ENCODE measurements at regions not wholly inside any gene's neighbourhood (a gene's known extent, or its start where the extent isn't known, plus 50 kb on each side); places are given as distances from the start of the nearest gene placed in this dataset.
A peak's percentile ranks its signal among the peaks of the same experiment; 100 is the strongest.

DNA sequence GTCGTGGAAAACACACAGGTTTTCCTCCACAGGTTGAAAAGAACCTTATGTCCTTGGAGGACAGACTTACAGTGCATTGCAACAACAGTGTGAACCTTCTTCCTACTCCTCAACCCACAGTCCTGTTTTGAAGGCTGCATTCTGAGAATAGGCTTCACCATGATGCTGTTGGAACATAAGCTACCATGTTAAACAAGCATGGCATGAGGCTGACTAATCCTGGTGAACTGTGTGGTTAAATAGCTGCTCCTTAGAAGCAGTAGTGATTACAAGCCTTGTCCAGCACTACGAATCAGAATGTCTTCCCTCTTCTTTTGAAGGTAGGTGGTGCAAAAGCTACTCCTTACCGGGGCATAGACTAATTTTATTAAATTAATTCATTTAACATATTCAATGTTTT lies 368.5 kb upstream of the EPHA7 start:
- Histone ChIP-seq H3F3A (ENCODE audit: insufficient read depth, low read length) (no peaks in the 10 kb centered on the region), H3K79me2 (ENCODE audit: low read length) (no peaks in the 10 kb centered on the region), H3K4me3 (ENCODE audit: low read length) (no peak overlapping the region), H3K4me2 (ENCODE audit: low read depth, low read length) (no peak overlapping the region), H3K27ac (ENCODE audit: low read length) (no peak overlapping the region), H3K27me3 (replicated peaks; ENCODE audit: insufficient read depth, low read length) (no peaks in the 10 kb centered on the region), H3K36me3 (replicated peaks; ENCODE audit: insufficient read depth, low read length) (no peaks in the 10 kb centered on the region), H3K4me1 (ENCODE audit: low read length) (no peaks in the 10 kb centered on the region), H2AFZ (ENCODE audit: low read length) (no peak overlapping the region), H3K9me2 (replicated peaks; ENCODE audit: insufficient read depth, low read length) (no peaks in the 10 kb centered on the region), H3K9me3 (replicated peaks; ENCODE audit: insufficient read depth, low read length) (no peaks in the 10 kb centered on the region), H4K20me1 (ENCODE audit: insufficient read depth, low read length) (no peaks in the 10 kb centered on the region), H3K9ac (ENCODE audit: low read length) (no peak overlapping the region)
- no peak for TF ChIP-seq EZH2phosphoT487 (IDR thresholded peaks at IDR 0.05; ENCODE audit: low read length)
- no peak for TF ChIP-seq EZH2 (optimal IDR thresholded peaks at IDR 0.05; ENCODE audit: low read depth, low read length)
- no peak for TF ChIP-seq CTCF (IDR thresholded peaks at IDR 0.05; ENCODE audit: low read length)
- DNase-seq, result no peak

GRCh38 chr6:93786474-93787330 lies 367.3 kb upstream of the EPHA7 start:
- H3K27me3 ChIP-seq (replicated peaks; ENCODE audit: insufficient read depth, low read length), result no peaks in the 10 kb centered on the region
- no peaks in the 10 kb centered on the region for H3F3A ChIP-seq (ENCODE audit: insufficient read depth, low read length)
- no peaks in the 10 kb centered on the region for H3K36me3 ChIP-seq (replicated peaks; ENCODE audit: insufficient read depth, low read length)
- H4K20me1 ChIP-seq (ENCODE audit: insufficient read depth, low read length), result no peaks in the 10 kb centered on the region
- no peak overlapping the region for H2AFZ ChIP-seq (ENCODE audit: low read length)
- no peak overlapping the region for H3K9ac ChIP-seq (ENCODE audit: low read length)
- H3K79me2 ChIP-seq (ENCODE audit: low read length), result no peaks in the 10 kb centered on the region
- no peaks in the 10 kb centered on the region for H3K9me3 ChIP-seq (replicated peaks; ENCODE audit: insufficient read depth, low read length)
- no peak for DNase-seq
- H3K27ac ChIP-seq (ENCODE audit: low read length), result no peak overlapping the region
- no peaks in the 10 kb centered on the region for H3K4me1 ChIP-seq (ENCODE audit: low read length)
- H3K4me2 ChIP-seq (ENCODE audit: low read depth, low read length), result no peak overlapping the region
- H3K9me2 ChIP-seq (replicated peaks; ENCODE audit: insufficient read depth, low read length), result no peaks in the 10 kb centered on the region
- TF ChIP-seq CTCF (IDR thresholded peaks at IDR 0.05; ENCODE audit: low read length) (no peak), EZH2 (optimal IDR thresholded peaks at IDR 0.05; ENCODE audit: low read depth, low read length) (no peak), EZH2phosphoT487 (IDR thresholded peaks at IDR 0.05; ENCODE audit: low read length) (no peak)
- no peak overlapping the region for H3K4me3 ChIP-seq (ENCODE audit: low read length)

DNA sequence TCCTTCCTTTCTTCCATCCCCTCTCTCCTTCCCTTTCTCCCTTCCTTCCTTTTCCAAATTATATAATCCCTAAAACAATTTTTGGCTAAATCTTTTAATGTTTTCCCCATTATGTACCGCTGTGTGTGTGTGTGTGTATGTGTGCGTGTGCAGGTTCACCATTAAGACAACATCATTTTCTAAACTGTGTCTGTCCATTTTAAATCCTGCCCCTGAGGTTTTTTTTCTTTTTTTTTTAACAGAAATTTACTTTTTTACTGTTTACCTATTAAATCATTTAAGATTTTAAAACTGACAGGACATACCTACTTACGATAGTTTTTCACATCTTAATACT lies 366.3 kb upstream of the EPHA7 start:
- H2AFZ ChIP-seq (ENCODE audit: low read length), result no peak overlapping the region; the same call in 1 of the 2 replicates
- H3K9ac ChIP-seq (ENCODE audit: low read length), result no peak overlapping the region
- 0 out of 2 replicates have a peak overlapping the region, but pooled peaks have one; percentile 21 for H3K4me2 ChIP-seq (ENCODE audit: low read depth, low read length)

More for the DNA sequence above, 366.3 kb upstream of the EPHA7 start:
- TF ChIP-seq EZH2 (optimal IDR thresholded peaks at IDR 0.05; ENCODE audit: low read depth, low read length) (no peak), EZH2phosphoT487 (IDR thresholded peaks at IDR 0.05; ENCODE audit: low read length) (no peak), CTCF (IDR thresholded peaks at IDR 0.05; ENCODE audit: low read length) (no peak)
- no peak overlapping the region for H3K27ac ChIP-seq (ENCODE audit: low read length)
- no peaks in the 10 kb centered on the region for H4K20me1 ChIP-seq (ENCODE audit: insufficient read depth, low read length)
- H3K27me3 ChIP-seq (replicated peaks; ENCODE audit: insufficient read depth, low read length), result no peaks in the 10 kb centered on the region
- no peaks in the 10 kb centered on the region for H3K79me2 ChIP-seq (ENCODE audit: low read length)
- H3K9me2 ChIP-seq (replicated peaks; ENCODE audit: insufficient read depth, low read length), result no peaks in the 10 kb centered on the region
- no peak for DNase-seq
- H3K4me1 ChIP-seq (ENCODE audit: low read length), result no peaks in the 10 kb centered on the region
- no peak overlapping the region; the same call in 1 of the 2 replicates for H3K4me3 ChIP-seq (ENCODE audit: low read length)
- no peaks in the 10 kb centered on the region for H3K9me3 ChIP-seq (replicated peaks; ENCODE audit: insufficient read depth, low read length)
- no peaks in the 10 kb centered on the region for H3K36me3 ChIP-seq (replicated peaks; ENCODE audit: insufficient read depth, low read length)
- H3F3A ChIP-seq (ENCODE audit: insufficient read depth, low read length), result no peaks in the 10 kb centered on the region

Measured in MM.1S (cell line).